Upper lobe of left lung (tissue), 4 donors: ENCODE measurements at regions not wholly inside any gene's neighbourhood (a gene's known extent, or its start where the extent isn't known, plus 50 kb on each side); places are given as distances from the start of the nearest gene placed in this dataset.

Source experiments
- POLR2A ChIP-seq, 4 donors: fragments of 450-650 bp; IDR thresholded peaks; one replicate each; pipeline ENCODE4 v1.5.1; 2016 to 2017; ENCODE audit warnings: antibody characterized with exemption in 4 of 4, mild to moderate bottlenecking in 2 of 4
- TF ChIP-seq, protein P1 (sequence below), 6 experiments: fragments of 450-650 bp in 4 of 6; fragments of 200-600 bp in 2 of 6; sonication (generic) in 2 of 6; IDR thresholded peaks; one replicate each; pipeline ENCODE4 v1.5.1; 2016 to 2019; ENCODE audit warnings: antibody characterized with exemption in 6 of 6

DNA sequence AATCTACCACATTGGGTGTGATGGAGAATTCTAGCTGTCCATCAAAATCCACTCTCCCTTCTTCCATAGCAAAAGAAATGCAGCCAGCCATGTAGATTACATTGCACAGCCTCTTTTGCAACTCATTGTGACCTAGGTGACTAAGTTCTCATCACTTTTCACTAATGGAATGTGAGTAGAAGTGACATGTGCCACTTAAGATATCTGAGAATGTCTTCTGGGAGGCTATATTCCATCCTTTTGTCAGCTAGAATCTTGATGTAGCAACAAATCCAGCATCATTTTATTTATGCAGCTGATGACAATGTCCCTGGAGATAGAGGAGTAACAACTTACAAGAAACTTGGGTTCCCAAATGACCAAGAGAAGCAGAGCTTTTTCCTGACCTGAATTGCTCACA lies 61.5 kb upstream of the API5 start:
- TF ChIP-seq POLR2A (IDR thresholded peaks at IDR 0.05), result no peak
- TF ChIP-seq, protein P1, sequence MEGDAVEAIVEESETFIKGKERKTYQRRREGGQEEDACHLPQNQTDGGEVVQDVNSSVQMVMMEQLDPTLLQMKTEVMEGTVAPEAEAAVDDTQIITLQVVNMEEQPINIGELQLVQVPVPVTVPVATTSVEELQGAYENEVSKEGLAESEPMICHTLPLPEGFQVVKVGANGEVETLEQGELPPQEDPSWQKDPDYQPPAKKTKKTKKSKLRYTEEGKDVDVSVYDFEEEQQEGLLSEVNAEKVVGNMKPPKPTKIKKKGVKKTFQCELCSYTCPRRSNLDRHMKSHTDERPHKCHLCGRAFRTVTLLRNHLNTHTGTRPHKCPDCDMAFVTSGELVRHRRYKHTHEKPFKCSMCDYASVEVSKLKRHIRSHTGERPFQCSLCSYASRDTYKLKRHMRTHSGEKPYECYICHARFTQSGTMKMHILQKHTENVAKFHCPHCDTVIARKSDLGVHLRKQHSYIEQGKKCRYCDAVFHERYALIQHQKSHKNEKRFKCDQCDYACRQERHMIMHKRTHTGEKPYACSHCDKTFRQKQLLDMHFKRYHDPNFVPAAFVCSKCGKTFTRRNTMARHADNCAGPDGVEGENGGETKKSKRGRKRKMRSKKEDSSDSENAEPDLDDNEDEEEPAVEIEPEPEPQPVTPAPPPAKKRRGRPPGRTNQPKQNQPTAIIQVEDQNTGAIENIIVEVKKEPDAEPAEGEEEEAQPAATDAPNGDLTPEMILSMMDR (IDR thresholded peaks at IDR 0.05), result no peak
